GM19463 (cell line): ENCODE measurements at regions not wholly inside any gene's neighbourhood (a gene's known extent, or its start where the extent isn't known, plus 50 kb on each side); places are given as distances from the start of the nearest gene placed in this dataset.
"Not testable (repeated sequence)": the region's sequence is repeated elsewhere in the genome, so short reads cannot be mapped to it uniquely, and the experiment has no call there.

Experiments used
- ATAC-seq: cut with Tn5 transposase; IDR thresholded peaks from one replicate; pipeline ENCODE4 v1.9.1; 2021; ENCODE audit warnings: mild to moderate bottlenecking, moderate library complexity; ENCODE audit not compliant: unreplicated experiment

GRCh38 chr6:121634586-121634985 lies 199.1 kb downstream of the GJA1 start:
- ATAC-seq = not testable (repeated sequence)

- no peak for ATAC-seq
Observed at GRCh38 chr6:121635355-121635754, 199.9 kb downstream of the GJA1 start.

- ATAC-seq = not testable (repeated sequence)
Observed at GRCh38 chr6:121636217-121636616, 200.8 kb downstream of the GJA1 start.

- no peak for ATAC-seq
Observed at GRCh38 chr6:121639021-121639420, 203.6 kb downstream of the GJA1 start.

GRCh38 chr6:121641158-121641557 lies 205.7 kb downstream of the GJA1 start:
- ATAC-seq = no peak

- no peak for ATAC-seq
Observed at GRCh38 chr6:121645100-121645745, 209.8 kb downstream of the GJA1 start.

GRCh38 chr6:121647905-121648304 lies 212.5 kb downstream of the GJA1 start:
- ATAC-seq = no peak

GRCh38 chr6:121649951-121650350 lies 214.5 kb downstream of the GJA1 start:
- ATAC-seq = no peak

- ATAC-seq = no peak
Observed at GRCh38 chr6:121651420-121651819, 216.0 kb downstream of the GJA1 start.

- no peak for ATAC-seq
Observed at GRCh38 chr6:121652223-121652622, 216.8 kb downstream of the GJA1 start.

GRCh38 chr6:121652726-121653623 lies 217.5 kb downstream of the GJA1 start:
- ATAC-seq = no peak

- ATAC-seq = no peak
Observed at GRCh38 chr6:121653624-121654008, 218.2 kb downstream of the GJA1 start.

- no peak for ATAC-seq
Observed at GRCh38 chr6:121657972-121658371, 222.5 kb downstream of the GJA1 start.

- no peak for ATAC-seq
Observed at GRCh38 chr6:121660277-121660676, 224.8 kb downstream of the GJA1 start.

- ATAC-seq = no peak
Observed at GRCh38 chr6:121663292-121663810, 227.9 kb downstream of the GJA1 start.

- ATAC-seq = no peak
Observed at GRCh38 chr6:121664158-121664557, 228.7 kb downstream of the GJA1 start.

GRCh38 chr6:121666814-121667213 lies 231.4 kb downstream of the GJA1 start:
- ATAC-seq = no peak

- no peak for ATAC-seq
Observed at GRCh38 chr6:121668259-121668658, 232.8 kb downstream of the GJA1 start.

GRCh38 chr6:121670511-121670910 lies 235.1 kb downstream of the GJA1 start:
- ATAC-seq = no peak

GRCh38 chr6:121677571-121677970 lies 242.1 kb downstream of the GJA1 start:
- no peak for ATAC-seq

GRCh38 chr6:121678245-121678644 lies 242.8 kb downstream of the GJA1 start:
- ATAC-seq = no peak

GRCh38 chr6:121680058-121680457 lies 244.6 kb downstream of the GJA1 start:
- no peak for ATAC-seq
